Parathyroid adenoma (tissue), 2 donors: ENCODE measurements at regions not wholly inside any gene's neighbourhood (a gene's known extent, or its start where the extent isn't known, plus 50 kb on each side); places are given as distances from the start of the nearest gene placed in this dataset.

Source experiments
- H2AFZ ChIP-seq: fragments of 300-600 bp; sonication (generic); one replicate; pipeline ENCODE4 v1.7.0; 2017; ENCODE audit warnings: antibody characterized with exemption, mild to moderate bottlenecking
- H3K27ac ChIP-seq: fragments of 300-600 bp; sonication (generic); one replicate; pipeline ENCODE4 v1.7.0; 2017
- H3K27me3 ChIP-seq: fragments of 300-600 bp; sonication (generic); one replicate; pipeline ENCODE4 v1.7.0; 2017; ENCODE audit warnings: low read length; ENCODE audit not compliant: control insufficient read depth, insufficient read depth
- H3K36me3 ChIP-seq: fragments of 300-600 bp; sonication (generic); one replicate; pipeline ENCODE4 v1.7.0; 2017; ENCODE audit warnings: low read length; ENCODE audit not compliant: control insufficient read depth, insufficient read depth
- H3K4me1 ChIP-seq: fragments of 300-600 bp; sonication (generic); one replicate; pipeline ENCODE4 v1.7.0; 2017; ENCODE audit warnings: control low read depth
- H3K4me2 ChIP-seq: fragments of 300-600 bp; sonication (generic); one replicate; pipeline ENCODE4 v1.7.0; 2017; ENCODE audit warnings: low read length
- H3K4me3 ChIP-seq: fragments of 300-600 bp; sonication (generic); one replicate; pipeline ENCODE4 v1.7.0; 2017; ENCODE audit warnings: low read depth, low read length
- H3K79me2 ChIP-seq: fragments of 300-600 bp; sonication (generic); one replicate; pipeline ENCODE4 v1.7.0; 2017; ENCODE audit warnings: control low read depth
- H3K9ac ChIP-seq: fragments of 300-600 bp; sonication (generic); one replicate; pipeline ENCODE4 v1.7.0; 2017; ENCODE audit warnings: mild to moderate bottlenecking
- H3K9me3 ChIP-seq: fragments of 300-600 bp; sonication (generic); one replicate; pipeline ENCODE4 v1.7.0; 2017; ENCODE audit warnings: low read length; ENCODE audit not compliant: control insufficient read depth
- TF ChIP-seq, protein P1 (sequence below): fragments of 300-600 bp; sonication (generic); IDR thresholded peaks from one replicate; pipeline ENCODE4 v1.7.0; 2017; ENCODE audit warnings: antibody characterized with exemption, mild to moderate bottlenecking
- donor health status: primary hyperparathyroidism.

DNA sequence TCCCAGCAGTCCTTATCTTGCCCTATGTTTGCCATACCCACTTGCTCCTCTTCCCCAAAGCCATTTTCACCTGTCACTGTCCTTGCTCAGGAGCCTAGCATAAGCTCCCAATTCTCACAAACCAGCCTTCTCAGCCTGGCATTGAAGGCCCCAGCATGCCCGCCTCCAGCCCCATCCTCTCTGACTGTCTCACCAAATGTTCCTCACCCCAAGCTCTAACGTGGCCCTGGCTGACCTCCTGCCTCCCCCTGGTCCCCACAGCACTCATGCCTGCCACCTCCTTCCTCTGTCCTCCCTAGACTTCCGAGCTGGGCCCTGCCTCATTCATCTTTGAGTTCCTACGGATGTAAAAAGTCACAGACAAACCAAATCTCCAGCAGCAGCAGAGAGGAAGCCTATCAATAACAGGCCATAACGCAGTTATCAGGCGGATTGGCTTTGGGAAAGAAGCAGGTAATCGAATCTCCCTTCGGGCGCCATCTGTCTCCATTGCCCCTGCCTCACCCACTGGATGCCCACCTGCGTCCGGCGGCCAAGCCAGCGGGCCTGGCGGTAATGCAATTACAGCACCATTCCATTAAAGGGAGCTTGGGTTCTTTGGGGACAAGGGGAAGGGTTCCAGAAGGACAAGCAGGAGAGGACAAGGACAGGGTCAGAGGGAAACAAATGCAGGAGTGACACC, 104.4 kb downstream of the MRPL14 start:
- no peak overlapping the region for H3K4me2 ChIP-seq
- no peaks in the 10 kb centered on the region for H3K27me3 ChIP-seq
- TF ChIP-seq, protein P1, sequence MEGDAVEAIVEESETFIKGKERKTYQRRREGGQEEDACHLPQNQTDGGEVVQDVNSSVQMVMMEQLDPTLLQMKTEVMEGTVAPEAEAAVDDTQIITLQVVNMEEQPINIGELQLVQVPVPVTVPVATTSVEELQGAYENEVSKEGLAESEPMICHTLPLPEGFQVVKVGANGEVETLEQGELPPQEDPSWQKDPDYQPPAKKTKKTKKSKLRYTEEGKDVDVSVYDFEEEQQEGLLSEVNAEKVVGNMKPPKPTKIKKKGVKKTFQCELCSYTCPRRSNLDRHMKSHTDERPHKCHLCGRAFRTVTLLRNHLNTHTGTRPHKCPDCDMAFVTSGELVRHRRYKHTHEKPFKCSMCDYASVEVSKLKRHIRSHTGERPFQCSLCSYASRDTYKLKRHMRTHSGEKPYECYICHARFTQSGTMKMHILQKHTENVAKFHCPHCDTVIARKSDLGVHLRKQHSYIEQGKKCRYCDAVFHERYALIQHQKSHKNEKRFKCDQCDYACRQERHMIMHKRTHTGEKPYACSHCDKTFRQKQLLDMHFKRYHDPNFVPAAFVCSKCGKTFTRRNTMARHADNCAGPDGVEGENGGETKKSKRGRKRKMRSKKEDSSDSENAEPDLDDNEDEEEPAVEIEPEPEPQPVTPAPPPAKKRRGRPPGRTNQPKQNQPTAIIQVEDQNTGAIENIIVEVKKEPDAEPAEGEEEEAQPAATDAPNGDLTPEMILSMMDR = no peak
- no peak overlapping the region for H3K4me3 ChIP-seq
- no peaks in the 10 kb centered on the region for H3K4me1 ChIP-seq
- no peaks in the 10 kb centered on the region for H3K9me3 ChIP-seq
- H3K79me2 ChIP-seq = no peaks in the 10 kb centered on the region
- H2AFZ ChIP-seq = no peak overlapping the region
- no peak overlapping the region for H3K9ac ChIP-seq
- H3K36me3 ChIP-seq = no peaks in the 10 kb centered on the region
- H3K27ac ChIP-seq = no peak overlapping the region

- TF ChIP-seq, protein P1 = no peak
- H3K27ac ChIP-seq = no peak overlapping the region
Observed at GRCh38 chr6:44022296-44022661, 105.0 kb downstream of the MRPL14 start.

DNA sequence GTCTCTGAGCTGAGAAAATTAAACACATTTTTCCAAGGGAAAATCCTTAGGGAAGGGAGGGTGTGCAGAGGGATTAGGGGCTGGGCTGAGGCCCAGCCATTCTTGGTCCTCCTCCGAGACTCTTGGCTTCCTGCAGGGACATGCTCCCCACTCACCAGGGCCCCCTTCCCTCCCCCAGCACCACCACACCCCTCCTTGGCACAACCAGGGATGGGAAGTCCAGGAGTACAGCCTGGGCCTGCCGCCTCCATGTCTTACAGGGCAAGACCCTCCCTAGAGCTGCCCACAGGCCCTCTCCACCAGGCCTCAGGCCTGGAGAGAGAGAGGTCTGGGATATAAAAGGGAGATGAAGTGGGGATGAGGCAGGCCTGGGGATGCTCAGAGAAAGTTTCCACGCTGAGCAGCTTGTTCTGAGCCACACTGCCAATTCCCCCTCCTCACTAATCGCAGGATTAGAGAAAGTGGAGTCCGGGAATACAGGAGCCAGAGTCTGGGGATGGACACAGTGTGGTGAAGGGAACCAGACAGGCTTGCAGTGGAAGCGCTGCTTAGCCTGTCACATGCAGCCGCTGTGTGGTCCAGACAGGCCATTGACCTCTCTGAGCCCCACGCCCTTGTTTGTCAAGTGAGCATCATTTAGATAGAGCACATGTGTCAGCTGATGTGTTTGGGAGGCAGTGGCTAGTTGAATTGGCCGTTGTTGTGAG, 105.5 kb downstream of the MRPL14 start:
- TF ChIP-seq, protein P1 = no peak
- no peaks in the 10 kb centered on the region for H3K9me3 ChIP-seq
- no peak overlapping the region for H3K4me3 ChIP-seq
- H3K27me3 ChIP-seq = no peaks in the 10 kb centered on the region
- no peak overlapping the region for H3K27ac ChIP-seq
- H3K9ac ChIP-seq = no peak overlapping the region
- H2AFZ ChIP-seq = no peak overlapping the region
- H3K79me2 ChIP-seq = no peaks in the 10 kb centered on the region
- H3K4me2 ChIP-seq = no peak overlapping the region
- no peaks in the 10 kb centered on the region for H3K36me3 ChIP-seq
- H3K4me1 ChIP-seq = no peaks in the 10 kb centered on the region

More at GRCh38 chr6:44022296-44022661, 105.0 kb downstream of the MRPL14 start:
- H3K79me2 ChIP-seq = no peaks in the 10 kb centered on the region
- H3K9me3 ChIP-seq = no peaks in the 10 kb centered on the region
- H3K4me3 ChIP-seq = no peak overlapping the region
- no peaks in the 10 kb centered on the region for H3K36me3 ChIP-seq
- H3K4me1 ChIP-seq = no peaks in the 10 kb centered on the region
- no peak overlapping the region for H3K9ac ChIP-seq
- no peak overlapping the region for H2AFZ ChIP-seq
- no peaks in the 10 kb centered on the region for H3K27me3 ChIP-seq
- H3K4me2 ChIP-seq = no peak overlapping the region

- Histone ChIP-seq H3K36me3 (no peaks in the 10 kb centered on the region), H3K27ac (no peak overlapping the region), H3K4me2 (no peak overlapping the region), H3K9me3 (no peaks in the 10 kb centered on the region), H3K4me3 (no peak overlapping the region), H3K79me2 (no peaks in the 10 kb centered on the region), H2AFZ (no peak overlapping the region), H3K4me1 (no peaks in the 10 kb centered on the region), H3K9ac (no peak overlapping the region), H3K27me3 (no peaks in the 10 kb centered on the region)
- TF ChIP-seq, protein P1 = no peak
Observed at GRCh38 chr6:44020664-44021425, 106.4 kb downstream of the MRPL14 start.
